GM12865 (cell line): ENCODE measurements at regions not wholly inside any gene's neighbourhood (a gene's known extent, or its start where the extent isn't known, plus 50 kb on each side); places are given as distances from the start of the nearest gene placed in this dataset.

Experiments
- DNase-seq: peaks from one replicate; pipeline ENCODE4 v3.0.0; 2010; ENCODE audit warnings: low read depth
- H3K4me3 ChIP-seq: 2 replicates; pipeline ENCODE4 v1.5.1; 2011; ENCODE audit warnings: mild to moderate bottlenecking, low read depth, low read length, control low read depth
- CTCF ChIP-seq: IDR thresholded peaks from 2 replicates; pipeline ENCODE4 v1.5.1; 2011; ENCODE audit warnings: low read length, control low read depth, low read depth, inconsistent platforms; ENCODE audit not compliant: insufficient read depth; ENCODE audit errors: missing control alignments

DNA sequence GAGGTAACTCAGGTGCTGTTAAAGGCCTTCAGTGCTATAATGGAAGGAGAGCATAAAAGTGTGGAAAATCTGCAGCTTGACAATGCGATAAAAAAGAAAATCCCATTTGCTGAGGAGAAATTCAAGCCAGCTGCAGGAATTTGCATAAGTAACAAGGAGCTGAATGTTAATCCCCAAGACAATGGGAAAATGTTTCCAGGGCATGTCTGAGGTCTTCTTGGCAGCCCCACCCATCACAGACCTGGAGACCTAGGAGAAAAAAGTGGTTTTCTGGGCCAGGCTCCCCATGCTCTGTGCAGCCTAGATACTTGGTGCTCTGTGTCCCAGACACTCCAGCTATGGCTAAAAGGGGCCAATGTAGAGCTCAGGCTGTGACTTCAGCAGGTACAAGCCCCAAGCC lies 1159.6 kb downstream of the CDH18 start:
- no peak for TF ChIP-seq CTCF
- H3K4me3 ChIP-seq: no peak overlapping the region
- no peak for DNase-seq

DNA sequence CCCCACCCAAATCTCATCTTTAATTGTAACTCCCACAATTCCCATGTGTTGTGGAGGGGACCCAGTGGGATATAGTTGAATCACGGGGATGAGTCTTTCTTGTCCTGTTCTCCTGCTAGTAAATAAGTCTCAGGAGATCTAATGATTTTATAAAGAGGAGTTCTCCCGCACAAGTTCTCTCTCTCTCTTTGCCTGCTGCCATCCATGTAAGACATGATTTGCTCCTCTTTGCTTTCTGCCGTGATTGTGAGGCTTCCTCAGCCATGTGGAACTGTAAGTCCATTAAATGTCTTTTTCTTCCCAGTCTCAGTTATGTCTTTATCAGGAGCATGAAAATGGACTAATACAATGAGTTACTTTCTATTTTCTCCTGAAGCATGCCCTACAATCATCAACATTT lies 1158.5 kb downstream of the CDH18 start:
- no peak for TF ChIP-seq CTCF
- no peak overlapping the region for H3K4me3 ChIP-seq
- no peak for DNase-seq

DNA sequence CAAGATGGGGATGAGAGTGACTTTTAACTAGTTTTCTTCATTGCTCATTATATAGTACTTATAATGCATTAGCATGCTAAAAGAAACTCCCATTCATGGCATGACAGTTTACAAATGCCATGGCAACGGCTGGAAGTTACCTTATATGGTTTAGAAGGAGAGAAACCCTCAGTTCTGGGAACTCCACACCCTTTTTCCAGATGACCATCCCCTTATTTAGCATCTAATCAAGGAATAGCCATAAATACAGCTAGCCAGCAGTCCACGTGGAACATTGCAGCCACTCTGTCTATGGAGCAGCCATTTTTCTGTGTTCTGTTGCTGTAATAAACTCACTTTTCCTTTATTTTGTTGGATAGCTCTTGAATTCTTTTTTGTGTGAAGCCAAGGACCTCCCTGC lies 1137.8 kb downstream of the CDH18 start:
- H3K4me3 ChIP-seq: no peak overlapping the region
- no peak for TF ChIP-seq CTCF
- DNase-seq: no peak

DNA sequence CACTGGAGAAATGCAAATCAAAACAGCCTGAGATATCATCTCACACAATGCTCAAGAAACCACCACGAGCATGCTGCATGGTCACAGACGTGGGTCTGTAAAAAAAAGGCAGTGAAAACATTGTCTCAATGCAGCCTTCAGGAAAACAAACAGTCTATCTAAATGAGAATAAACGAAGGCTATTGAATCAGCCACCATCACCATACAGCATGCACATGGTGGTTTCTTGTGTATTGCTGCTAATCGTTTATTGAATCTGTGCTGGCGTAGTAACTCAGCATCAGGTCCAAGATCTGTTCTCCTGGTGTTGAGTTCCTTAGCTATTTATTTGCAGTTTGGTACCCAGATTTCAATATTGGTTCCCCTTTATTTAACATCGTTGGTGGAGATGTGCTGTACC lies 1115.0 kb downstream of the CDH18 start:
- TF ChIP-seq CTCF: no peak
- H3K4me3 ChIP-seq: no peak overlapping the region
- no peak for DNase-seq

- DNase-seq: no peak
- H3K4me3 ChIP-seq: no peak overlapping the region
- TF ChIP-seq CTCF: no peak
Measured at GRCh38 chr5:18876565-18876964, 1111.4 kb downstream of the CDH18 start.

DNA sequence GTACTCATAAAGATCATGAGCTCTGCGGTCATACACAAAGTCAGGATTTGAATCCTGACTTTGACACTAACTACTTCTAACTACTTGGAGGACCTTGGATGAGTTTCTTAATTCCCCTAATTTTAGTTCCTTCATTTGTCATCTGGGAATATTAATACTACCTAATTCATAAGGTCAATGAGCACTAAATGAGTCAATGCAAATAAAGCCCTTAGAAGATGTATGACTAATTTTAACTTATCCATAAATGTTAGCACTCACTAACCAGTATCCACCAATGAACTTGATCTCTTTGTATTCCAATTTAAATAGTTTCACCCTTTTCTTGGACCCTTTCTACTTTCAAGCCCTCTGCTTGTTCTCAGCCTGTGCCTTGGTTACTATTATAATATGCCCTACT lies 1106.4 kb downstream of the CDH18 start:
- H3K4me3 ChIP-seq: no peak overlapping the region
- TF ChIP-seq CTCF: no peak
- no peak for DNase-seq

GRCh38 chr5:18882154-18882553 lies 1105.8 kb downstream of the CDH18 start:
- H3K4me3 ChIP-seq: no peak overlapping the region
- no peak for DNase-seq
- no peak for TF ChIP-seq CTCF
